DND-41 (cell line): ENCODE measurements at regions not wholly inside any gene's neighbourhood (a gene's known extent, or its start where the extent isn't known, plus 50 kb on each side); places are given as distances from the start of the nearest gene placed in this dataset.

Experiments
- ATAC-seq: fragments of 200-7000 bp; cut with Tn5 transposase; 3 replicates; pipeline ENCODE4 v1.9.1; 2021; ENCODE audit warnings: low read depth; ENCODE audit not compliant: insufficient read depth
- DNase-seq: peaks from one replicate; pipeline ENCODE4 v3.0.0-alpha.2; 2020
- H2AFZ ChIP-seq: 2 replicates; pipeline ENCODE4 v1.6.0; 2012; ENCODE audit warnings: low read depth, low read length
- H3K27ac ChIP-seq: 2 replicates; pipeline ENCODE4 v1.5.1; 2012; ENCODE audit warnings: low read length, inconsistent platforms
- H3K27me3 ChIP-seq: fragments of 200-600 bp; sonication (generic); 2 replicates; pipeline ENCODE4 v1.6.0; 2012; ENCODE audit warnings: low read length, mild to moderate bottlenecking, inconsistent platforms; ENCODE audit not compliant: insufficient read depth, poor library complexity
- H3K36me3 ChIP-seq: 2 replicates; pipeline ENCODE4 v1.5.1; 2012; ENCODE audit warnings: low read length, inconsistent platforms; ENCODE audit not compliant: insufficient read depth
- H3K4me1 ChIP-seq: 2 replicates; pipeline ENCODE4 v1.5.1; 2012; ENCODE audit warnings: mild to moderate bottlenecking, low read length; ENCODE audit not compliant: insufficient read depth
- H3K4me2 ChIP-seq: 2 replicates; pipeline ENCODE4 v1.6.0; 2012; ENCODE audit warnings: mild to moderate bottlenecking, moderate library complexity, low read length, inconsistent platforms; ENCODE audit not compliant: insufficient read depth
- H3K4me3 ChIP-seq, 2 experiments: fragments of 200-600 bp in 1 of 2; shearing (Covaris generic) in 1 of 2; 2 replicates each; pipeline ENCODE4 v1.5.1; 2012 to 2016; ENCODE audit warnings: inconsistent platforms in 2 of 2, low read length in 2 of 2, mild to moderate bottlenecking in 2 of 2, low read depth in 1 of 2, moderate library complexity in 1 of 2
- H3K79me2 ChIP-seq: 2 replicates; pipeline ENCODE4 v1.6.0; 2012; ENCODE audit warnings: low read length, inconsistent platforms; ENCODE audit not compliant: insufficient read depth
- H3K9ac ChIP-seq: 2 replicates; pipeline ENCODE4 v1.6.0; 2012; ENCODE audit warnings: low read depth, mild to moderate bottlenecking, inconsistent platforms, low read length, moderate library complexity
- H3K9me3 ChIP-seq: 2 replicates; pipeline ENCODE4 v1.5.1; 2012; ENCODE audit warnings: low read length, moderate library complexity, mild to moderate bottlenecking, inconsistent platforms; ENCODE audit not compliant: insufficient read depth, severe bottlenecking
- H4K20me1 ChIP-seq: 2 replicates; pipeline ENCODE4 v1.6.0; 2012; ENCODE audit warnings: low read length; ENCODE audit not compliant: insufficient read depth
- EZH2 ChIP-seq: IDR thresholded peaks from 3 replicates; pipeline ENCODE4 v1.6.1; 2012; ENCODE audit warnings: borderline replicate concordance, low read depth, mild to moderate bottlenecking, moderate library complexity, low read length, inconsistent platforms; ENCODE audit not compliant: severe bottlenecking
- TF ChIP-seq, protein P1 (sequence below): IDR thresholded peaks from 2 replicates; pipeline ENCODE4 v1.5.1; 2012; ENCODE audit warnings: borderline replicate concordance, low read length, moderate library complexity, mild to moderate bottlenecking; ENCODE audit not compliant: poor library complexity, severe bottlenecking; ENCODE audit errors: extremely low read depth

DNA sequence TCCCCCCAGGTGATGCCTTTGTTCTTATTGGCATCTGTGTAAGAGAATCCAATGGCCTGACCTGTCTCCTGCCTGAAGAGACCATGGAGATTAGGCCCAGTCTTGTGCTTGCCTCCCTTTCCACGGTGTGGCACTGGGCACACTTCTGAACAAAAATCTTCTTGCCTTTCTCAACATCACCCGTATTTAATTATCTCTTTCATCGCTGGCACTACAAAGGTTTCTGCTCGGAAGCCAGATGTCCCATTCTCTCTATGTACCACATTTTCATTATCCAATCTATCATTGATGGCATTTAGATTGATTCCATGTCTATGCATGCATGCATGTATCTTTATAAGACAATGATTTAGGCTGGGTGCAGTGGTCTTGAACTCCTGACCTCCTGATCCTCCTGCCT lies 74.3 kb downstream of the SLC25A15 start:
- Histone ChIP-seq H3K4me1 (no peaks in the 10 kb centered on the region), H2AFZ (no peak overlapping the region), H3K27ac (no peak overlapping the region), H3K36me3 (no peaks in the 10 kb centered on the region), H3K4me3 (no peak overlapping the region), H3K9ac (no peak overlapping the region), H4K20me1 (no peaks in the 10 kb centered on the region), H3K9me3 (no peaks in the 10 kb centered on the region), H3K27me3 (no peaks in the 10 kb centered on the region), H3K79me2 (no peaks in the 10 kb centered on the region), H3K4me2 (no peak overlapping the region)
- TF ChIP-seq, protein P1, sequence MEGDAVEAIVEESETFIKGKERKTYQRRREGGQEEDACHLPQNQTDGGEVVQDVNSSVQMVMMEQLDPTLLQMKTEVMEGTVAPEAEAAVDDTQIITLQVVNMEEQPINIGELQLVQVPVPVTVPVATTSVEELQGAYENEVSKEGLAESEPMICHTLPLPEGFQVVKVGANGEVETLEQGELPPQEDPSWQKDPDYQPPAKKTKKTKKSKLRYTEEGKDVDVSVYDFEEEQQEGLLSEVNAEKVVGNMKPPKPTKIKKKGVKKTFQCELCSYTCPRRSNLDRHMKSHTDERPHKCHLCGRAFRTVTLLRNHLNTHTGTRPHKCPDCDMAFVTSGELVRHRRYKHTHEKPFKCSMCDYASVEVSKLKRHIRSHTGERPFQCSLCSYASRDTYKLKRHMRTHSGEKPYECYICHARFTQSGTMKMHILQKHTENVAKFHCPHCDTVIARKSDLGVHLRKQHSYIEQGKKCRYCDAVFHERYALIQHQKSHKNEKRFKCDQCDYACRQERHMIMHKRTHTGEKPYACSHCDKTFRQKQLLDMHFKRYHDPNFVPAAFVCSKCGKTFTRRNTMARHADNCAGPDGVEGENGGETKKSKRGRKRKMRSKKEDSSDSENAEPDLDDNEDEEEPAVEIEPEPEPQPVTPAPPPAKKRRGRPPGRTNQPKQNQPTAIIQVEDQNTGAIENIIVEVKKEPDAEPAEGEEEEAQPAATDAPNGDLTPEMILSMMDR: no peak
- no peak for TF ChIP-seq EZH2
- ATAC-seq: no peak
- no peak for DNase-seq

DNA sequence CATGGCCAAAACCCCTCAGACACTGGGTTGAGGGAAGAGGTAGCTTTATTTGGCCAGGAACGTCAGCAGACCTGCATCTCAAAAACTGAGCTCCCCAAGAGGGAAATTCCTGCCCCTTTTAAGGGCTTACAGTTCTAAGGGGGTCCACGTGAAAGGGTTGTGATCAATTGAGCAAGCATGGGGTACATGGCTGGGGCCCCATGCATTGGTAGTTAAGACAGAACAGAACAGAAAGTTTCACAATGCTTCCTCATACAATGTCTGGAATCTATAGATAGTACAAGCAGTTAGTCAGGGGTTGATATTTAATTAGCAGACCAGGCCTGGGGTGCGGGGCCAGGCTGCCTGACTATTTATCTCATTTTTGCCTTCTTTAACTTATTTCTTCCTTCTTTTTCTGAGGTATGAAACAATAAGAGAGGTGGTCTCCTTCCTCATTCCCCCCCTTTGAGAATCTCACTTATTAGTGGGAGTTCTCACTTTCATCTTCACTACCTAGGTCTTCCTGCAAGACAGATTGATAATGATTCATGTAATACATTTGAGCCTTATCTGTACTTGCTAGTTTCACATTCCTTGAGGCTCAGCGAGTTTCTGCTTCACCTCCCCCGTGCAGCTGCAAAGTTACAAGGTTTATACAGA lies 84.8 kb downstream of the SLC25A15 start:
- no peak overlapping the region for H3K4me3 ChIP-seq
- H3K36me3 ChIP-seq: peaks cover 45% of the 10 kb centered on the region
- no peaks in the 10 kb centered on the region for H3K27me3 ChIP-seq
- peaks cover 66% of the 10 kb centered on the region for H3K9me3 ChIP-seq
- H3K4me1 ChIP-seq: no peaks in the 10 kb centered on the region
- TF ChIP-seq EZH2: no peak
- TF ChIP-seq, protein P1: no peak
- H2AFZ ChIP-seq: no peak overlapping the region
- no peaks in the 10 kb centered on the region for H3K79me2 ChIP-seq
- no peak overlapping the region for H3K9ac ChIP-seq
- no peak overlapping the region for H3K27ac ChIP-seq
- no peaks in the 10 kb centered on the region for H4K20me1 ChIP-seq
- H3K4me2 ChIP-seq: no peak overlapping the region
- ATAC-seq (no peak), DNase-seq (no peak)

DNA sequence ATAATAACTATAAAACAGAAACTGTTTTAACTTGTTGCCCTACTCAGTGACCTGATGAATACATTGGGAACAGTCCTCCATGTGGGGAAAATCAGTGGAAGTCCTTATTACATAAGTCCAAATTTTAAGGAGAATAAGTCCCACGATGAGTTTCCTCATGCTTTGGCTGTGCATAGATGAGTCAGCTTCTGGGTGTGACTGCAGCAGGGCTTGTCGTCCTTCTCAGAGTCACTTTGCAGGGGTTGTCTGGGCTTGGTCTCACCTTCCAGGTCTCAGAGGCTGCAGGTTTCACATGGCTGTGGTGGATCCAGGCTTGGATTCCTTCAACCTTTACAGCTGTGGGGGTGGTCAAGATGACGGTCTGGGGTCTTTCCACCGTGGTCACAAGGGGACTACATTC lies 85.6 kb downstream of the SLC25A15 start:
- Histone ChIP-seq H3K9ac (no peak overlapping the region), H3K4me2 (no peak overlapping the region), H3K79me2 (no peaks in the 10 kb centered on the region), H2AFZ (no peak overlapping the region), H3K4me1 (no peaks in the 10 kb centered on the region), H3K9me3 (peaks cover 69% of the 10 kb centered on the region), H3K4me3 (no peak overlapping the region), H4K20me1 (no peaks in the 10 kb centered on the region), H3K36me3 (peaks cover 49% of the 10 kb centered on the region), H3K27me3 (no peaks in the 10 kb centered on the region), H3K27ac (no peak overlapping the region)
- no peak for ATAC-seq
- DNase-seq: no peak
- TF ChIP-seq, protein P1: no peak
- no peak for TF ChIP-seq EZH2
